HG03354 (cell line): ENCODE measurements at regions not wholly inside any gene's neighbourhood (a gene's known extent, or its start where the extent isn't known, plus 50 kb on each side); places are given as distances from the start of the nearest gene placed in this dataset.
"Not testable (repeated sequence)": the region's sequence is repeated elsewhere in the genome, so short reads cannot be mapped to it uniquely, and the experiment has no call there.

Experiments
- ATAC-seq: cut with Tn5 transposase; IDR thresholded peaks from one replicate; pipeline ENCODE4 v1.9.1; 2021; ENCODE audit warnings: mild to moderate bottlenecking; ENCODE audit not compliant: unreplicated experiment, poor library complexity, severe bottlenecking

- ATAC-seq: no peak
Observed at GRCh38 chr18:8882632-8883408, 177.5 kb downstream of the MTCL1 start.

- no peak for ATAC-seq
Observed at GRCh38 chr18:8883409-8883668, 178.0 kb downstream of the MTCL1 start.

DNA sequence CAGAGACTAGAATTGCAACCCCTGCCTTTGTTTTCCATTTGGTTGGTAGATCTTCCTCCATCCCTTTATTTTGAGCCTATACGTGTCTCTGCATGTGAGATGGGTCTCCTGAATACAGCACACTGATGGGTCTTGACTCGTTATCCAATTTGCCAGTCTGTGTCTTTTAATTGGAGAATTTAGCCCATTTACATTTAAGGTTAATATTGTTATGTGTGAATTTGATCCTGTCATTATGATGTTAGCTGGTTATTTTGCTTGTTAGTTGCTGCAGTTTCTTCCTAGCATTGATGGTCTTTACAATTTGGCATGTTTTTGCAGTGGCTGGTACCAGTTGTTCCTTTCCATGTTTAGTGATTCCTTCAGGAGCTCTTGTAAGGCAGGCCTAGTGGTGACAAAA lies 182.5 kb downstream of the MTCL1 start:
- ATAC-seq: not testable (repeated sequence)

DNA sequence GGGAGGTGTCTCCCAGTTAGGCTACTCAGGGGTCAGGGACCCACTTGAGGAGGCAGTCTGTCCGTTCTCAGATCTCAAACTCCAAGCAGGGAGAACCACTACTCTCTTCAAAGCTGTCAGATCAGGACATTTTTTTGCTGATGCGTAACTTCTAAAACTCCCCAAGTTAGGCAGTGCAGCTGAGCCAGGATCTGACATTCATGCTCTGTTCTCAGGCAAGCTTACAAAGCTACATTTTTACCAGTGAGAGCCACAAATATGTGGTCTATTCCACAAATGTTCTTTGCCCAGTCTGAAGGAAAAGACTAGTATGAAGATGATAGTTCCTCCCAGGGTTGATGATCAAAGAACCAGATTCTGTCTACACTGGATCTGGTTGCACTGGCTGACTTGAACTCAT lies 184.1 kb downstream of the MTCL1 start:
- ATAC-seq: no peak

DNA sequence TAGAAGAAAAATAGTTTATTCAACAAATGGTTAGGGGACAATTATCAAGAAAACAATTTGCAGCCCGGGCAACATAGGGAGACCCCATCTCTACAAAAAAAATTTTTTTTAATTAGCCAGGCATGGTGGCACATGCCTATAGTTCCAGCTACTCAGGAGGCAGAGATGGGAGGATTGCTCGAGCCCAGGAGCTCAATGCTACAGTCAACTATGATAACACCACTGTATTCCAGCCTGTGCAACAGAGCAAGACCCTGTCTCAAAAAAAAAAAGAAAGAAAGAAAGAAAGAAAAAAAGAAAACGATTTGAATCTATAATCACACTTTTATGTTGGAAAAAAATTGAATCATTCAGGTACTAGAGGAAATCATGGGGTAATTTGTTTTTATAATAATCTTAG lies 185.1 kb downstream of the MTCL1 start:
- not testable (repeated sequence) for ATAC-seq

DNA sequence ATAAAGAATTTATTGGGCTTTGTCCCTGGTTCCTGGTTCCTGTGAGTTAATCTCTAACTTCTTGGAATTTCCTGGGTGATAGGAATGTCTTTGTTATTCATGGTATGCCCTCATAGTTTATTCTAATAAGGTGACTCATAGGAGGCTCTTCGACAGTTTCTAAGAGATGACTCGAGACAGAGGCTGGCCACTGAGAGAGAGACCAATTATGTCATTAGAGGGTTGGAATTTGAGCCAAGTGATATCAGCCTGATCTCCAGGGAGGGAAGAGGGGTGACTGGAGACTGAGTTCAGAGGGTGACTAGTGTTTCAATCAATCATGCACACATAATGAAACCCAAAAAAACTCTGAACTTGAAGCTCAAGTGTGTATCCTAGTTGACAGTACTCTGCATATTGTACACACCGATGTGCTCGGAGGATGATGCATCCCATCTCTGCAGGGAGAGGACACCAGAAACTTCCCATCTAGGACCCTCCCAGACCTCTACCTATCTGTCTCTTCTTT lies 185.7 kb downstream of the MTCL1 start:
- no peak for ATAC-seq

DNA sequence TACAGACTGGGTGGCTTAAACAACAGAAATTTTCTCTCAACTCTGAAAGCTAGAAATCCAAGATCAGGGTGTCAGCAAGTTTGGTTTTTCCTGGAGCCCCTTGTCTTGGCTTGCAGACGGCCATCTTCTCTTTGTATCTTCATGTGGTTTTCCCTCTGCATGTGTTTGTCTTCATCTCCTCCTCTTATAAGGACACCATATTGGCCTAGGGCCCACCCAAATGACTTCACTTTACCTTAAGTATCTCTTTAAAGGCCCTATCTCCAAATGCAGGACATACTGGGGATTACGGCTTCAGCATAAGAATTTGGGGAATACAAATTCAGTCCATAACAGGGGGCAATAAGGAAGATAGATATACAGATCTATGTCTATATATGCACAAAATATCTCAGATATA lies 187.9 kb downstream of the MTCL1 start:
- no peak for ATAC-seq

DNA sequence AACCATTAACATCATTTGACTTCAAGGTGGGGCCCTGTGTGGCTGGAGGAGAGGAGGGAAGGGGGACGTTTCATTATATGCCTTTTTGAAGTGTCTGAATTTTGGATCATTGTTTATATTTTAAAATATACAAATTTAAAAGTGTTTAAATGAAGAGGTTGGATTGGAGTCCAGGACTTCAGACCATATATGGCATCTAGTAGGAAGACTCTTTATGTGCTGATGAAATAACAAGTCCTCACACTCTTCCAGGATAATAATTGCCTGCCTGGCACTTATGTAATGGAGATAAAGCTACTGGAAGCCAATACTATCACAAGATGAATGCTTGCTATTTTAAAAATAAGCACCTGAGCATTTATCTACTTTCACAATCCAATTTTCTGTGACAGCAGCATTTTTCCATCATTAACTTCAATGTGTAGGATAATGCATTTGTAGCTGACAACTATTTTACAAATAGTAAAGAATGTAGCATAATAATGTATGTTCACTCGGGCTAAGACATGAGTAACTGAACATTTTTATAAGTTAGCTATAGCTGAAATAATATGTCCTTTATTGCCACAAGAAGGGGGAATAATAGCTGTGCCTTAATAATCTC lies 188.4 kb downstream of the MTCL1 start:
- no peak for ATAC-seq

- ATAC-seq: no peak
Observed at GRCh38 chr18:8894823-8895222, 189.5 kb downstream of the MTCL1 start.

- no peak for ATAC-seq
Observed at GRCh38 chr18:8895341-8895740, 190.0 kb downstream of the MTCL1 start.

- ATAC-seq: no peak
Observed at GRCh38 chr18:8895987-8896619, 190.7 kb downstream of the MTCL1 start.

- ATAC-seq: no peak
Observed at GRCh38 chr18:8899000-8899399, 193.6 kb downstream of the MTCL1 start.

DNA sequence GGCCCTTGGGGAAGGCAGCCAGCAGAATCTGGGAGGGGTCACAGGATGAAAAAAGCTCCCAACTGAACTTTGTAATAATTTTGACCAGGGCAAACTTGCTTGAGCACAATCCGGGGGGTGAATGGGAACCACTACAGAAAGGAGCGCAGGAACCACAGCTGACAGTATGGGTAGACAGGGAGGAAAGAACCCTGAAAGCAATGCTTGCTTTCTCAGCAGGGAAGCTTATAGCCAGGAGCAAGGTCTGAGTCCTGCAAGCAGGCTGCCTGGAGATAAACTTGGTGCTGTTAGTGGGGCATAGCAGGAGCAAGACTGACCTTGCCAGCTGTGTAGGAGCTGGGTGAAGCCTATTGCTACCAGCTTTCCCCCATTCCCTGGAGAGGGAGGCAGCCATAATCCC lies 195.2 kb downstream of the MTCL1 start:
- no peak for ATAC-seq

DNA sequence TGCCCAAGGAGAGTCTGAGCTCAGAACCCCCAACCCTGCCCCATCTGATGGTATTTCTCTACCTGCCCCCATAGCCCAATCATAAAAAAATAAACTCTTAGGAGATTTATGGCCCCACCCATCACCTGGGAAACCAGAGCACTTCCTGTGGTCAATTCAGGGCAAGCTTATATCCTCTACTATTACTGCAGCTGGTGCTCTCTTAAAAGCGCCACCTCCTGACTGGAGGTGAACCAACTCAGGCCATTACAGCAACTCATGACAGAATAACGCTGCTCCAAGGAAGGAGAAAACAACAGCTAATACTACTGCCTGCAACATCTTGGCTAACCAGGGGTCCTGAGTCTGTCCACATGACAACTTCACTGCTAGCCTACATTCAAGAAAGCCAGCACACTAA lies 195.7 kb downstream of the MTCL1 start:
- ATAC-seq: no peak

DNA sequence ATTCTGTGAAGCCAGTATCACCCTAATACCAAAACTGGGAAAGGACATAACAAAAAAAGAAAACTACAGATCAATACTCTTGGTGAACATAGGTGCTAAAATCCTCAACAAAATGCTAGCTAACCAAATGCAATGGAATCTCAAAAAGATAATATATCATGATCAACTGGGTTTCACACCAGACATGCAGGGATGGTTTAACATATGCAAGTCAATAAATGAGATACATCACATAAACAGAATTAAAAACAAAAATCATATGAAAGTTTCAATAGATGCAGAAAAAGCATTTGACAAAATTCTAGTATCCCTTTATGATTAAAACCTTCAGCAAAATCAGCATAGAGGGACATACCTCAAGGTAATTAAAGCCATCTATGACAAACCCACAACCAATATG lies 198.2 kb upstream of the NDUFV2 start:
- no peak for ATAC-seq

- no peak for ATAC-seq
Observed at GRCh38 chr18:8908792-8909510, 193.5 kb upstream of the NDUFV2 start.

- no peak for ATAC-seq
Observed at GRCh38 chr18:8910186-8910822, 192.2 kb upstream of the NDUFV2 start.

DNA sequence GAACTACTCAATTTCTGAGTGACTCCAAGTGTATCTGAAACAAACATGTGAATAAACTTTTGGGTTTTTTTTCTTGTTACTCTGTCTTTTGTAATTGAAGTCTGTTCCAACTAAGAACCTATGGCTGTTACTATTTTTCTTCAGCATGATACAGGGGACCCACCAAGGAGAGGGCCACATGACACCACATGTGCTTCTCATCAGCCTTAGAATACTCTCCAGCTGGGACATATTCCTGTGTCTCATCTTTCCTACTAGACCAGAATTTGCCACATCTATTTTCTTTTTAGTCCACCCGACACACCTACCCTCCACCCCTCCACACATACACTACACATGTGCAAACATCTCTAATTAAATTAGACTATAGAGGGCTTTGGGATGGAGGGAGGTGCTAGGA lies 191.7 kb upstream of the NDUFV2 start:
- ATAC-seq: no peak

DNA sequence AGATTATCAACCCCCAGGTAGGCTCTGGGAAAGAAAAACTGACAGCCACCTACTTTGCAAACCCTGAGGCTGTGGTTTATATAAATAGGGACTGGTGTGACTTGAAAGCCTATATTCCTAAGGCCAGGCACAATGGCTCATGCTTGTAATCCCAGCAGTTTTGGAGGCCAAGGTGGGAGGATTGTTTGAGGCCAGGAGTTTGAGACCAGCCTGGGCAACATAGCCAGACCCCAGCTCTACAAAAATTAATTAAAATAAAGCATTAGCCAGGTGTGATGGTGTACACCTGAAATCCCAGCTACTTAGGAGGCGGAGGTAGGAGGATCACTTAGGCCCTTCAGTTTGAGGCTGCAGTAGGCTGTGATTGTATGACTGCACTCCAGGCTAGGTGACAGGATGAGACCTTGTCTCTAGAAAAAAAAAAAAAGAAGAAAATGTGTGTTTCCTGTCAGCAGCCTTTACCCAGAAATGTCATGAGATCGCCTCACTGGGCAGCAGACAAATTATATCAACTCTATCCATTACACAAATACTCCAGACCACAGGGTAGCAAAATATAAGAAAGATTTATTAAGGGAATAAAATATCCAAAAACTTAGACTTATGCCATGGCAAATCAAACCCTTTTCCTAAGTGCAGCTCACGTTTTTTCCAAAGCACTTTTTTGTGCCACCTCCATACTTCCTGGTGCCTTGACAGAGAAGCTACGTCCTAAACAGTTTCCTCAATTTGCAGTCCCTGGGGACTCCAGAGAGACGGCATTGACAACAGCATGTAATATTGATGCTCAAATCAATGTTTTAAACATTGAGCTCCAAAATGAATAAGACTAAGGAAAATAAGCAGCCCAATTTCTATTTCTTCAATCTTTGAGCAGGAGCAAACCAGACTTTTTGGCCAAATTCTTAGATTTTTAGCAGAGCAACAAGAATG lies 190.8 kb upstream of the NDUFV2 start:
- no peak for ATAC-seq
